Esophagus muscularis mucosa (tissue), 3 donors: ENCODE measurements at regions not wholly inside any gene's neighbourhood (a gene's known extent, or its start where the extent isn't known, plus 50 kb on each side); places are given as distances from the start of the nearest gene placed in this dataset.

Experiments used
- CTCF ChIP-seq, 3 experiments: fragments of 200-600 bp in 2 of 3; fragments of 450-650 bp in 1 of 3; sonication (generic) in 2 of 3; IDR thresholded peaks; one replicate each; pipeline ENCODE4 v1.5.1; 2017 to 2019; ENCODE audit warnings: antibody characterized with exemption in 3 of 3, mild to moderate bottlenecking in 2 of 3, moderate library complexity in 1 of 3
- POLR2A ChIP-seq: fragments of 450-650 bp; IDR thresholded peaks from one replicate; pipeline ENCODE4 v1.6.1; 2017; ENCODE audit warnings: antibody characterized with exemption, moderate library complexity, mild to moderate bottlenecking, low read depth

- no peak for TF ChIP-seq CTCF (IDR thresholded peaks at IDR 0.05)
- TF ChIP-seq POLR2A: no peak
Observed at GRCh38 chr7:9625953-9626352, 1192.5 kb downstream of the NXPH1 start.
